PFSK-1 (cell line): ENCODE measurements at regions not wholly inside any gene's neighbourhood (a gene's known extent, or its start where the extent isn't known, plus 50 kb on each side); places are given as distances from the start of the nearest gene placed in this dataset.

Source experiments
- POLR2AphosphoS5 ChIP-seq: IDR thresholded peaks from 2 replicates; pipeline ENCODE4 v1.6.1; 2012; ENCODE audit warnings: low read depth, mild to moderate bottlenecking, control low read depth, low read length, moderate library complexity
- REST ChIP-seq, 2 experiments: IDR thresholded peaks; 2 replicates each; pipeline versions ENCODE4 v1.6.1 to v1.8.0; 2011 to 2012; ENCODE audit warnings: low read depth in 2 of 2, low read length in 2 of 2, control low read depth in 1 of 2, inconsistent platforms in 1 of 2, mild to moderate bottlenecking in 1 of 2, moderate library complexity in 1 of 2; ENCODE audit not compliant: insufficient read depth in 1 of 2
- SIN3A ChIP-seq: IDR thresholded peaks from 2 replicates; pipeline ENCODE4 v1.6.1; 2012; ENCODE audit warnings: mild to moderate bottlenecking, low read length, moderate library complexity, borderline replicate concordance; ENCODE audit not compliant: insufficient read depth
- TAF1 ChIP-seq: IDR thresholded peaks from 2 replicates; pipeline ENCODE4 v1.6.1; 2012; ENCODE audit warnings: low read length, control low read depth, borderline replicate concordance; ENCODE audit not compliant: insufficient read depth

- TF ChIP-seq REST (IDR thresholded peaks at IDR 0.05; ENCODE audit: insufficient read depth in 1 of 2, low read depth in 2 of 2, low read length in 2 of 2) (no peak), POLR2AphosphoS5 (no peak), TAF1 (no peak), SIN3A (no peak)
These were observed 156.0 kb downstream of the PCDH18 start for GRCh38 chr4:137376312-137376711.
